B cell (primary cell): ENCODE measurements at regions not wholly inside any gene's neighbourhood (a gene's known extent, or its start where the extent isn't known, plus 50 kb on each side); places are given as distances from the start of the nearest gene placed in this dataset.

Experiments
- CTCF ChIP-seq: fragments of 200-600 bp; IDR thresholded peaks from one replicate; pipeline ENCODE4 v1.8.0; 2022; ENCODE audit warnings: antibody characterized with exemption, mild to moderate bottlenecking
- EZH2 ChIP-seq: IDR thresholded peaks from 2 replicates; pipeline ENCODE4 v1.6.1; 2012; ENCODE audit warnings: borderline replicate concordance, low read depth, mild to moderate bottlenecking, moderate library complexity, low read length; ENCODE audit not compliant: insufficient read depth, poor library complexity, severe bottlenecking

- TF ChIP-seq CTCF (no peak), EZH2 (no peak)
Measured at GRCh38 chr13:32881777-32882145, 134.5 kb upstream of the KL start.
